Hepatocyte (in vitro differentiated cells): ENCODE measurements at regions not wholly inside any gene's neighbourhood (a gene's known extent, or its start where the extent isn't known, plus 50 kb on each side); places are given as distances from the start of the nearest gene placed in this dataset.

Source experiments
- DNase-seq: peaks from one replicate; pipeline ENCODE4 v3.0.0-alpha.2; 2016; ENCODE audit warnings: low spot score
- H2AFZ ChIP-seq: fragments of 200-600 bp; sonication (generic); 2 replicates; pipeline ENCODE4 v1.6.0; 2016; ENCODE audit warnings: antibody characterized with exemption, mild to moderate bottlenecking
- H3K27ac ChIP-seq: fragments of 200-600 bp; sonication (generic); 2 replicates; pipeline ENCODE4 v1.5.1; 2016; ENCODE audit warnings: mild to moderate bottlenecking
- H3K27me3 ChIP-seq: fragments of 200-600 bp; sonication (generic); 2 replicates; pipeline ENCODE4 v1.6.1; 2016
- H3K36me3 ChIP-seq: fragments of 200-600 bp; sonication (generic); replicated peaks from 2 replicates; pipeline ENCODE4 v1.5.1; 2016; ENCODE audit warnings: low read depth; ENCODE audit not compliant: insufficient read depth
- H3K4me1 ChIP-seq: fragments of 200-600 bp; sonication (generic); 2 replicates; pipeline ENCODE4 v1.5.1; 2016; ENCODE audit warnings: mild to moderate bottlenecking, moderate library complexity; ENCODE audit not compliant: insufficient read depth
- H3K4me2 ChIP-seq: fragments of 200-600 bp; sonication (generic); 2 replicates; pipeline ENCODE4 v1.6.0; 2016
- H3K4me3 ChIP-seq: fragments of 200-600 bp; sonication (generic); 2 replicates; pipeline ENCODE4 v1.5.1; 2016; ENCODE audit warnings: mild to moderate bottlenecking
- H3K79me2 ChIP-seq: fragments of 200-600 bp; sonication (generic); 2 replicates; pipeline ENCODE4 v1.6.0; 2017; ENCODE audit warnings: mild to moderate bottlenecking
- H3K9me2 ChIP-seq: fragments of 200-600 bp; sonication (generic); replicated peaks from 2 replicates; pipeline ENCODE4 v1.6.0; 2017; ENCODE audit warnings: mild to moderate bottlenecking; ENCODE audit not compliant: insufficient read depth
- H3K9me3 ChIP-seq: fragments of 200-600 bp; sonication (generic); 2 replicates; pipeline ENCODE4 v1.5.1; 2016; ENCODE audit warnings: low read depth, mild to moderate bottlenecking
- H4K20me1 ChIP-seq: fragments of 200-600 bp; sonication (generic); 2 replicates; pipeline ENCODE4 v1.6.0; 2016; ENCODE audit warnings: mild to moderate bottlenecking; ENCODE audit not compliant: insufficient read depth, poor library complexity, severe bottlenecking
- EZH2 ChIP-seq: fragments of 200-600 bp; sonication (generic); IDR thresholded peaks from 2 replicates; pipeline ENCODE4 v1.6.1; 2016; ENCODE audit warnings: antibody characterized with exemption, mild to moderate bottlenecking, borderline replicate concordance
- EZH2phosphoT487 ChIP-seq: fragments of 200-600 bp; sonication (generic); IDR thresholded peaks from one replicate; pipeline ENCODE4 v1.6.1; 2018; ENCODE audit warnings: antibody characterized with exemption, mild to moderate bottlenecking, low read depth, moderate library complexity; ENCODE audit not compliant: unreplicated experiment, severe bottlenecking
- WGBS: methylation state at CpG from one replicate; pipeline ENCODE4 v1.1.6; 2016; ENCODE audit warnings: low lambda C conversion rate; ENCODE audit errors: missing lambda C conversion rate; 5-methylcytosine and 5-hydroxymethylcytosine counted together
- TF ChIP-seq, protein P1 (sequence below): fragments of 200-600 bp; sonication (generic); IDR thresholded peaks from 2 replicates; pipeline ENCODE4 v1.5.1; 2016; ENCODE audit warnings: antibody characterized with exemption, mild to moderate bottlenecking; ENCODE audit not compliant: poor library complexity

DNA sequence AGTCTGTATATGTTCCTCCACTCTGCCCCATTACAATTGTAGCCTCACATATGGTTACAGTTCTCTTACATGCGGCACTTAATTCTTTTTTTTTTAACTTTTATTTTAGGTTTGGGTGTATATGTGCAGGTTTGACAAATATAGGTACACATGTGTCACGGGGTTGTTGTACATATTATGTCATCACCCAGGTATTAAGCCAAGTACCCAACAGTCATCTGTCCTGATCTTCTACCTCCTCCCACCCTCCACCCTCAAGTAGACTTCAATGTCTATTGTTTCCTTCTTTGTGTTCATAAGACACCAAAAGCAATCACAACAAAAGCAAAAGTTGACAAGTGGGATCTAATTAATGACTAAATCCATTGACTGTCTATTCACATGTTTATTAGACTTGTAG, 144.6 kb upstream of the TP63 start:
- Histone ChIP-seq H3K9me3 (no peaks in the 10 kb centered on the region), H3K4me1 (no peaks in the 10 kb centered on the region), H4K20me1 (no peaks in the 10 kb centered on the region), H3K27ac (no peak overlapping the region), H3K4me2 (no peak overlapping the region), H3K79me2 (no peaks in the 10 kb centered on the region), H3K4me3 (no peak overlapping the region), H3K9me2 (no peaks in the 10 kb centered on the region), H2AFZ (no peak overlapping the region), H3K36me3 (no peaks in the 10 kb centered on the region), H3K27me3 (no peaks in the 10 kb centered on the region)
- 48% methylated on average over 2 of the region's 2 CpGs for WGBS
- no peak for DNase-seq
- TF ChIP-seq, protein P1, sequence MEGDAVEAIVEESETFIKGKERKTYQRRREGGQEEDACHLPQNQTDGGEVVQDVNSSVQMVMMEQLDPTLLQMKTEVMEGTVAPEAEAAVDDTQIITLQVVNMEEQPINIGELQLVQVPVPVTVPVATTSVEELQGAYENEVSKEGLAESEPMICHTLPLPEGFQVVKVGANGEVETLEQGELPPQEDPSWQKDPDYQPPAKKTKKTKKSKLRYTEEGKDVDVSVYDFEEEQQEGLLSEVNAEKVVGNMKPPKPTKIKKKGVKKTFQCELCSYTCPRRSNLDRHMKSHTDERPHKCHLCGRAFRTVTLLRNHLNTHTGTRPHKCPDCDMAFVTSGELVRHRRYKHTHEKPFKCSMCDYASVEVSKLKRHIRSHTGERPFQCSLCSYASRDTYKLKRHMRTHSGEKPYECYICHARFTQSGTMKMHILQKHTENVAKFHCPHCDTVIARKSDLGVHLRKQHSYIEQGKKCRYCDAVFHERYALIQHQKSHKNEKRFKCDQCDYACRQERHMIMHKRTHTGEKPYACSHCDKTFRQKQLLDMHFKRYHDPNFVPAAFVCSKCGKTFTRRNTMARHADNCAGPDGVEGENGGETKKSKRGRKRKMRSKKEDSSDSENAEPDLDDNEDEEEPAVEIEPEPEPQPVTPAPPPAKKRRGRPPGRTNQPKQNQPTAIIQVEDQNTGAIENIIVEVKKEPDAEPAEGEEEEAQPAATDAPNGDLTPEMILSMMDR = no peak
- TF ChIP-seq EZH2 = no peak

DNA sequence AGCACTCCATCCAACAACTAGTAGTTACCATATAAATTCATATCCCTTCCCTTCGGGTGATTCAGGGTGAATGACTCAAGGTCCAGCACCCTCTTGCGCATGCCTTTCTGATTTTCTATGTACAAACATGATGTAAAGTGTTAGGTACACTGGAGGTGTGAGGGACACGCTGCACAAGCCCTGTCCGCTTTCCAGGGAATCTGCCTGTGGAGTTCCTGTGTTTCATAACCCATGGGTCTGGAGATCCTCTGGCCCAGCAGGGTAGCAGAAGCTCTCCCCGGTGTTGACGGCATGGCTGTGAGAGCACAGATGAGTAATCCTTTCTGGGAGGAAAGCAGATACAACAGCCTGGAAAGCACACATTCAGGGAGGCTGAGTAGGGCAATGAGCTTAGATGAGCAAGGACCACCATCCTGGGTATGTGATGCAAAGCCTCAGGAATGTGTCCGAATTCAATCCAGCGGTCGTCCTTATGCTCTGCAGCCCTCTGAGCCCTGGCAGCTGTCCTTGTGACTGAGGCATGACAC, 142.9 kb upstream of the TP63 start:
- H3K36me3 ChIP-seq = no peaks in the 10 kb centered on the region
- H3K79me2 ChIP-seq = no peaks in the 10 kb centered on the region
- H3K9me3 ChIP-seq = no peaks in the 10 kb centered on the region
- H4K20me1 ChIP-seq = no peaks in the 10 kb centered on the region
- H3K27me3 ChIP-seq = no peaks in the 10 kb centered on the region
- DNase-seq = peak; percentile 54
- H2AFZ ChIP-seq = no peak overlapping the region
- H3K4me1 ChIP-seq = no peaks in the 10 kb centered on the region
- WGBS = 77% methylated on average over 9 of the region's 9 CpGs
- no peak for TF ChIP-seq EZH2phosphoT487
- no peak for TF ChIP-seq EZH2
- TF ChIP-seq, protein P1 = no peak
- H3K4me3 ChIP-seq = no peak overlapping the region
- H3K9me2 ChIP-seq = no peaks in the 10 kb centered on the region
- H3K4me2 ChIP-seq = no peak overlapping the region
- H3K27ac ChIP-seq = no peak overlapping the region

DNA sequence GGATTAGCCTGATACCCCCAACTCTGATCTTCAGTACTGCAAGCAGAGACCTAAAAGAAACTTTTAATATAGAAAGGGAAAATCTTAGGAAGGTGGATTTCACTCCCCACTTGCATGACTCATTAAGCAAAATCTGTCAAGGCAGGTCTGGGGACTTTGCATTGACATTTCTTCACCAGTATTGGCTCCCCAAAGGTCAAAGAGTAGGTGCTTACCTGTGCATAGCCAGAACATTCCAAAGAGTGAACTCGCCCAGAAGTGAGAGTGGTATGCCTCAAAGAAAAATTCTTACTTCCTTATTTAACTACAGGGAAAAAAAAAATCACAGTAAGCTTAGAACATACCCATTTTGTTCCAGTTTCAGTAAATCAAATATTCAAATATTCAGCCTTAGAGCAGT, 140.9 kb upstream of the TP63 start:
- Histone ChIP-seq H2AFZ (no peak overlapping the region), H4K20me1 (no peaks in the 10 kb centered on the region), H3K4me2 (no peak overlapping the region), H3K27ac (peak overlapping the region; percentile 32), H3K79me2 (no peaks in the 10 kb centered on the region), H3K4me1 (no peaks in the 10 kb centered on the region), H3K36me3 (no peaks in the 10 kb centered on the region), H3K4me3 (no peak overlapping the region), H3K27me3 (no peaks in the 10 kb centered on the region), H3K9me2 (no peaks in the 10 kb centered on the region), H3K9me3 (no peaks in the 10 kb centered on the region)
- peak; percentile 40 for DNase-seq
- 61% methylated on average over 1 of the region's 1 CpG for WGBS
- TF ChIP-seq EZH2 = no peak
- TF ChIP-seq EZH2phosphoT487 = no peak
- TF ChIP-seq, protein P1 = no peak

DNA sequence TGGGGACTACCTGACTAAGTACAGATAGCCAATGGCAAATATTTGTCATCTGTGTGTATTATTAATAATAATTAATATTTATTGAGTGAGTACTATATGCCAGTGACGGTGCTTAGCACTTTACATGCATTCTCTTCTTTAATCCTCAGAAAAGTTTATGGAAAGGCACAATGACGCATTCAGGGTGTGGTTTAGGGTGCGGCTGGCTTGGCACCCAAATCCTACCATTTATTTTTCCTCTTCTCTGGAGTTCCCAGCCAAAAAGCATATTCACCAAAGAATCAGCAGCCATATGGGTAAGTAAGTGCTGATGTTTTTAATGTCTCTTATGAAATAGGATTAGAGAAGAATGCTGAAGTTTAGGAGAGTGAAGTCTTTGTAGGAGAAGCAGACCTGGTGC, 140.4 kb upstream of the TP63 start:
- H3K9me2 ChIP-seq = no peaks in the 10 kb centered on the region
- H3K4me2 ChIP-seq = no peak overlapping the region
- no peaks in the 10 kb centered on the region for H3K36me3 ChIP-seq
- H3K4me1 ChIP-seq = no peaks in the 10 kb centered on the region
- no peaks in the 10 kb centered on the region for H3K79me2 ChIP-seq
- no peaks in the 10 kb centered on the region for H3K27me3 ChIP-seq
- DNase-seq = no peak
- no peaks in the 10 kb centered on the region for H3K9me3 ChIP-seq
- no peak overlapping the region for H3K27ac ChIP-seq
- 36% methylated on average over 3 of the region's 3 CpGs for WGBS
- no peak overlapping the region for H2AFZ ChIP-seq
- no peak for TF ChIP-seq EZH2phosphoT487
- no peak for TF ChIP-seq EZH2
- TF ChIP-seq, protein P1 = no peak
- H4K20me1 ChIP-seq = no peaks in the 10 kb centered on the region
- H3K4me3 ChIP-seq = no peak overlapping the region
